ENCODE measurements at regions not wholly inside any gene's neighbourhood (a gene's known extent, or its start where the extent isn't known, plus 50 kb on each side); places are given as distances from the start of the nearest gene placed in this dataset.

DNA sequence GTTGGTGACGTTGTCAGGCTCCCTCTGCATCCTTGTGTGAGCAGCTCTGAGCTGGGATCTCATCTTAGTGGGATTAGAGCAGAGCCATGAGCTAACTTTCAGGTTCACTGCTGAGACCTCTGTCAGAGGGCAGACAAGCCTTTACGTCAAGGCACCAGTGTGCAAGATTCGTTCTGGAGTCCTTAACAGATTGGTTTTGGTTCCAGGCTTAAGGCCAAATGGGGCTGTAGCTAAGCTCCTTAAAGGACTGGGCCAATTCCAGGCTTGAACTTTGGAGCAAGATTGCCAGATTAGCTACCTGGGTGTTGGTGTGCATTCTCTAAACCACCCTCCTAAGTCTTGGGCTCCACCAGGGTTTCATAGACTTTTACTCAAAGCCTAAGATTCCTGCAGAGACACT, 52.6 kb upstream of the PDC start:
- TF ChIP-seq, protein P1, sequence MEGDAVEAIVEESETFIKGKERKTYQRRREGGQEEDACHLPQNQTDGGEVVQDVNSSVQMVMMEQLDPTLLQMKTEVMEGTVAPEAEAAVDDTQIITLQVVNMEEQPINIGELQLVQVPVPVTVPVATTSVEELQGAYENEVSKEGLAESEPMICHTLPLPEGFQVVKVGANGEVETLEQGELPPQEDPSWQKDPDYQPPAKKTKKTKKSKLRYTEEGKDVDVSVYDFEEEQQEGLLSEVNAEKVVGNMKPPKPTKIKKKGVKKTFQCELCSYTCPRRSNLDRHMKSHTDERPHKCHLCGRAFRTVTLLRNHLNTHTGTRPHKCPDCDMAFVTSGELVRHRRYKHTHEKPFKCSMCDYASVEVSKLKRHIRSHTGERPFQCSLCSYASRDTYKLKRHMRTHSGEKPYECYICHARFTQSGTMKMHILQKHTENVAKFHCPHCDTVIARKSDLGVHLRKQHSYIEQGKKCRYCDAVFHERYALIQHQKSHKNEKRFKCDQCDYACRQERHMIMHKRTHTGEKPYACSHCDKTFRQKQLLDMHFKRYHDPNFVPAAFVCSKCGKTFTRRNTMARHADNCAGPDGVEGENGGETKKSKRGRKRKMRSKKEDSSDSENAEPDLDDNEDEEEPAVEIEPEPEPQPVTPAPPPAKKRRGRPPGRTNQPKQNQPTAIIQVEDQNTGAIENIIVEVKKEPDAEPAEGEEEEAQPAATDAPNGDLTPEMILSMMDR (IDR thresholded peaks at IDR 0.05; ENCODE audit: unreplicated experiment) = no peak
- Mint-ChIP-seq H3K27me3 (ENCODE audit: unreplicated experiment) (peaks cover 6% of the 10 kb centered on the region), H3K36me3 (ENCODE audit: low read depth, unreplicated experiment) (no peaks in the 10 kb centered on the region), H3K4me3 (ENCODE audit: unreplicated experiment) (no peak overlapping the region), H3K9me3 (ENCODE audit: unreplicated experiment) (no peaks in the 10 kb centered on the region), H3K4me1 (ENCODE audit: unreplicated experiment) (no peaks in the 10 kb centered on the region), H3K27ac (ENCODE audit: unreplicated experiment) (no peak overlapping the region)
- no peak for DNase-seq (ENCODE audit: low spot score)

DNA sequence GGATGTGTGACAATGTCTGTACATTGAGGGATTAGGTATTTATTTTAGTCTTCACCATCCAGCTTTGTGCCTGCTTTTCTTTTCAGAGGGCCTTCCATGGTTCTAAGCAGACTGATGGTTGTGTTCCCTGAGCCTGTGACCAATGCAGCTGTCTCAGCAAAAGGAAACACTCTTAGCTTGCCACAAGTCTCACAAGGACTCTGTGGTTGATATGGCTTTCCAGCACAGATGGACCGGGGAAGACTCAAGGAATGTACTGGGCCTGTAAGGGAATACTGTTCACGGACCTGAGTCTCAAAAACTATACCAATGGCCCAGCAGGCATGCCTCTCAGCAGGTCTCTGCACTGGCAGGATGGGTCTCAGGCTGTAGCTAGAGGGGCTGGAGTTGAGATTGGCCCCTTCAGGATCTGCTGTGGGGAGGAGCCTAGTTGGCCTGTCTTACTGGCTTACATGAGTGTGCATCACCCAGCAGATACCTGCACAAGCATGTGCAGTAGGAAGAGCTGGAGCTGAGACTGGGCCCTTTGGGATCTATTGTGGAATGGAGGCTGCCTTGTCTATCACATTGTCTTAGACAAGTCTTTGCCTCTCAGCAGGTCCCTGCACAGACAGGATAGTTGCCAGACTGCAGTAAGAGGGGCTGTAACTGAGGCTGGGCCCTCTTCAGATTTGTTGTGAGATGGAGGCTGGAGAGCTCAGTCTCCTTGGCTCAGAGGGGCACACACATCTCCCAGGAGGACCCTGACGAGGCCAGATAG, 52.0 kb upstream of the PDC start:
- Mint-ChIP-seq H3K36me3 (ENCODE audit: low read depth, unreplicated experiment) (no peaks in the 10 kb centered on the region), H3K4me1 (ENCODE audit: unreplicated experiment) (no peaks in the 10 kb centered on the region), H3K27me3 (ENCODE audit: unreplicated experiment) (peaks cover 6% of the 10 kb centered on the region), H3K4me3 (ENCODE audit: unreplicated experiment) (no peak overlapping the region), H3K27ac (ENCODE audit: unreplicated experiment) (no peak overlapping the region), H3K9me3 (ENCODE audit: unreplicated experiment) (no peaks in the 10 kb centered on the region)
- DNase-seq (ENCODE audit: low spot score) = no peak
- TF ChIP-seq, protein P1 (IDR thresholded peaks at IDR 0.05; ENCODE audit: unreplicated experiment) = no peak

DNA sequence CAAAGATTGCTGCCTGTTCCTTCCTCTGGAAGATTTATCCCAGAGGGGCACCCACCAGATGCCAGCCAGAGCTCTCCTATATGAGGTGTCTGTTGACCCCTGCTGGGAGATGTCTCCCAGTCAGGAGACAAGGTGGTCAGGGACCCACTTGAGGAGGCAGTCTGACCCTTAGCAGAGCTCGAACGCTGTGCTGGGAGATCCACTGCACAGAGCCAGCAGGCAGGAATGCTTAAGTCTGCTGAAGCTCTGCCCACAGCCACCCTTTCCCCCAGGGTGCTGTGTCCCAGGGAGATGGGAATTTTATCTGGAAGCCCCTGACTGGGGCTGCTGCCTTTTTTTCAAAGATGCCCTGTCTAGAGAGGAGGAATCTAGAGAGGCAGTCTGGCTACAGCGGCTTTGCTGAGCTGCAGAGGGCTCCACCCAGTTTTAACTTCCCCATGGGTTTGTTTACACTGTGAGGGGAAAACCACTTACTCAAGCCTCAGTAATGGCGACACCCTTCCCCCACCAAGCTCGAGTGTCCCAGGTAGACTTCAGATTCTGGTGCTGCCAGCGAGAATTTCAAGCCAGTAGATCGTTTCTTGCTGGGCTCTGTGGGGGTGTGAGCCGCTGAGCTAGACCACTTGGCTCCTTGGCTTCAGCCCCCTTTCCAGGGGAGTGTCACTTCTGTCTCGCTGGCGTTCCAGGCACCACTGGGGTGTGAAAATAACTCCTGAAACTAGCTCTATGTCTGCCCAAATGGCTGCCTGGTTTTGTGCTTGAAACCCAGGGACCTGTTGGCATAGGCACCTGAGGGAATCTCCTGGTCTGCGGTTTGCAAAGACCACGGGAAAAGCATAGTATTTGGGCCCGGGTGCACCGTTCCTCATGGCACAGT, 51.1 kb upstream of the PDC start:
- Mint-ChIP-seq H3K27ac (ENCODE audit: unreplicated experiment) (no peak overlapping the region), H3K4me3 (ENCODE audit: unreplicated experiment) (no peak overlapping the region), H3K4me1 (ENCODE audit: unreplicated experiment) (no peaks in the 10 kb centered on the region), H3K36me3 (ENCODE audit: low read depth, unreplicated experiment) (no peaks in the 10 kb centered on the region), H3K27me3 (ENCODE audit: unreplicated experiment) (peaks cover 6% of the 10 kb centered on the region), H3K9me3 (ENCODE audit: unreplicated experiment) (peaks cover under 1% of the 10 kb centered on the region)
- no peak for DNase-seq (ENCODE audit: low spot score)
- TF ChIP-seq, protein P1 (IDR thresholded peaks at IDR 0.05; ENCODE audit: unreplicated experiment) = no peak
